ENCODE measurements at regions not wholly inside any gene's neighbourhood (a gene's known extent, or its start where the extent isn't known, plus 50 kb on each side); places are given as distances from the start of the nearest gene placed in this dataset.
"Not testable (repeated sequence)": the region's sequence is repeated elsewhere in the genome, so short reads cannot be mapped to it uniquely, and the experiment has no call there.

DNA sequence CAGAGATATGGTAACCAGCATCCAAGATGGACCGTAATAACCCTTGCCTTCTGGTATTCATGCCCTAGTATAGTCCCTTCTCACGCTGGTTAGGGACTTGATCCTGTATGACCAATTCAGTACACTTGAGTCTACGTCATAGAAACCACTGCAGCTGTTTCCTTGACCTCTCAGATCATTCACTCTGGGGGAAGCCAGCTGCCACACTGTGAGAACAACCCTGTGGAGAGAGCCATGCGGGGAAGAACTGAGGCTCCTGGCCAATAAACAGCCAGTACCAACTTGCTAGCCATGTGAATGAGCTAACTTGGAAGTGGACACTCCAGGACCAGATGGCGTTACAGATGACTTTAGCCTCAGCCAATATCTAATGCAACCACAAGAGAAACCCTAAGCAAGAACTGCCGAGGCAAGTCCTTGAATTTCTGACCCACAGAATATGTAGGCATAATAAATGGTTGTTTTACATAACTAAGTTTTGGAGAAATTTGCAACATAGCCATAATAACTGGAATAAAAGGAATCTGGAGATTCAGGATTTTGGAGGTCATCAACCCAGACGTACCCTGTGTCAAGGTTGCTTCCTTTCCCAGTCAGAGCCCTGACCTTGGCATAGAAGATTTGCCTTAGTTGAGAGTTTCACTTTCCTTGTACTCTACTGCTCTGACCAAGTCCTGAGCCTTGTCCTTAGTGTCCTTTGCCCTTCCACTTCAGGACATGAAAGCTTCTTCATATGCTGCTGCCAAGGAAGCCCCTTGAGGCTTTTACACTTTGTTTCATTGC lies 87.3 kb upstream of the ZNF81 start:
- Histone ChIP-seq H3K4me3 (ENCODE audit: low read depth, low read length) (no peak overlapping the region), H3K36me3 (ENCODE audit: control insufficient read depth, insufficient read depth, low read length) (no peaks in the 10 kb centered on the region), H3K27me3 (ENCODE audit: control insufficient read depth, insufficient read depth, low read length) (no peaks in the 10 kb centered on the region)
- TF ChIP-seq, protein P1, sequence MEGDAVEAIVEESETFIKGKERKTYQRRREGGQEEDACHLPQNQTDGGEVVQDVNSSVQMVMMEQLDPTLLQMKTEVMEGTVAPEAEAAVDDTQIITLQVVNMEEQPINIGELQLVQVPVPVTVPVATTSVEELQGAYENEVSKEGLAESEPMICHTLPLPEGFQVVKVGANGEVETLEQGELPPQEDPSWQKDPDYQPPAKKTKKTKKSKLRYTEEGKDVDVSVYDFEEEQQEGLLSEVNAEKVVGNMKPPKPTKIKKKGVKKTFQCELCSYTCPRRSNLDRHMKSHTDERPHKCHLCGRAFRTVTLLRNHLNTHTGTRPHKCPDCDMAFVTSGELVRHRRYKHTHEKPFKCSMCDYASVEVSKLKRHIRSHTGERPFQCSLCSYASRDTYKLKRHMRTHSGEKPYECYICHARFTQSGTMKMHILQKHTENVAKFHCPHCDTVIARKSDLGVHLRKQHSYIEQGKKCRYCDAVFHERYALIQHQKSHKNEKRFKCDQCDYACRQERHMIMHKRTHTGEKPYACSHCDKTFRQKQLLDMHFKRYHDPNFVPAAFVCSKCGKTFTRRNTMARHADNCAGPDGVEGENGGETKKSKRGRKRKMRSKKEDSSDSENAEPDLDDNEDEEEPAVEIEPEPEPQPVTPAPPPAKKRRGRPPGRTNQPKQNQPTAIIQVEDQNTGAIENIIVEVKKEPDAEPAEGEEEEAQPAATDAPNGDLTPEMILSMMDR (IDR thresholded peaks at IDR 0.05; ENCODE audit: insufficient read depth, low read length, poor library complexity, severe bottlenecking), result no peak
- DNase-seq (ENCODE audit: low read depth), result no peak

DNA sequence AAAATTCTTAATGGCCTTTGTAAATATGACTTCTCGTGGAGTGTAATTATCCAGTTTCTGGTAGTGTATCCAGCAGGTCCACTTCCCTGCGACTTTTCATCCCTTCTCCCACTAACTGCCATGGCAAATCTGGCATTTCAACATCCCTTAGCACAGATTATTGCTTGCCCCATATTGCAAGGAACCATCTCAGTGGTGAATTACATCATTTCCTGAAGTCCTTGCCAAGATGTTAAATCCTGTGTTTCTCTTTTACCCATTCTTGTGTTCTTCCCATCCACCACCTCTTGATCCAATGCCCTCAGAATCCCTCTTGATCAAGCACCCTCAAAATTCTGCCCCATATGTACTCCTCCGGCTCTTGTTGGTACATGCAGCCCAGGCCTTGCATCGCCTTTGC lies 88.1 kb upstream of the ZNF81 start:
- no peak for DNase-seq (ENCODE audit: low read depth)
- Histone ChIP-seq H3K4me3 (ENCODE audit: low read depth, low read length) (no peak overlapping the region), H3K27me3 (ENCODE audit: control insufficient read depth, insufficient read depth, low read length) (no peaks in the 10 kb centered on the region), H3K36me3 (ENCODE audit: control insufficient read depth, insufficient read depth, low read length) (no peaks in the 10 kb centered on the region)
- TF ChIP-seq, protein P1 (IDR thresholded peaks at IDR 0.05; ENCODE audit: insufficient read depth, low read length, poor library complexity, severe bottlenecking), result no peak

DNA sequence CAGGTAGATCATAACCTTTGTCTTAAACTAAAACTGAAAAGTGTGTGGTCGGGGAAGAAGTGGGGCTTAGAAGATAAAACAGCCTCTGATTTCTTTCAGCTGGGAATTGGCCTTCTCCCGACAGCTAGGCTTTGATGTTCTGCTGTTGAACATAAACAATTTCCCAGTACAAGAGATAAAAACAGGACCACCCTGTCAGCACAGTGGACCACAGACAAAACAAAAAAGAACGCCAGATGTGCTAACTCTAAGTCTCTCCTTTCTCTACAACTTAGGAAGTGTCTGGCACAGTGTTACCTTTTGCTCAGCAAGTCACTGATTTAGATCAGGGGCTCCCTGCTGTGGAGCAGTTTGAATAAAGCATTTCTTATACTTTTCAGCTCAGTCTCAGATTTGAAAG lies 87.5 kb upstream of the UXT start:
- no peaks in the 10 kb centered on the region for H3K36me3 ChIP-seq (ENCODE audit: control insufficient read depth, insufficient read depth, low read length)
- TF ChIP-seq, protein P1 (IDR thresholded peaks at IDR 0.05; ENCODE audit: insufficient read depth, low read length, poor library complexity, severe bottlenecking), result no peak
- H3K4me3 ChIP-seq (ENCODE audit: low read depth, low read length), result no peak overlapping the region
- H3K27me3 ChIP-seq (ENCODE audit: control insufficient read depth, insufficient read depth, low read length), result no peaks in the 10 kb centered on the region
- no peak for DNase-seq (ENCODE audit: low read depth)

GRCh38 chrX:47745416-47745815 lies 86.4 kb upstream of the UXT start:
- Histone ChIP-seq H3K36me3 (ENCODE audit: control insufficient read depth, insufficient read depth, low read length) (no peaks in the 10 kb centered on the region), H3K27me3 (ENCODE audit: control insufficient read depth, insufficient read depth, low read length) (no peaks in the 10 kb centered on the region), H3K4me3 (ENCODE audit: low read depth, low read length) (no peak overlapping the region)
- DNase-seq (ENCODE audit: low read depth), result no peak
- TF ChIP-seq, protein P1 (IDR thresholded peaks at IDR 0.05; ENCODE audit: insufficient read depth, low read length, poor library complexity, severe bottlenecking), result no peak

DNA sequence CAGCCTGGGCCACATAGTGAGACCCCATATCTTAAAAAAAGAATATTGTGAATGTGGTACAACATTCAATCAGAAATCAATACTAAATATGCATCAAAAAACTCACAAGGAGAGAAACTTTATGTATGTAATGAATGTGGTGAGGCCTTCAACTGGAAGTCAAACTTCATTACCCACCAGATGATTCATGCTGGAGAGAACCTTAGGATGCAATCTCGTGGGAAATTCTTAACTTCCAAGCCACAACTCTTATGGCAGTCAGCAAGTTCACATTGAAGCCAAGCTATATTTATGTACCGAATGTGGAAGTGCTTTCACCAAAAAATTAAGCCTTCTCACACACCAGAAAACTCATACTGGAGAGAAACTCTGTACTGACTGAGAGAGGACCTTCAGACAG lies 84.5 kb upstream of the UXT start:
- peak; percentile 29 for DNase-seq (ENCODE audit: low read depth)
- no peak overlapping the region for H3K4me3 ChIP-seq (ENCODE audit: low read depth, low read length)
- no peaks in the 10 kb centered on the region for H3K36me3 ChIP-seq (ENCODE audit: control insufficient read depth, insufficient read depth, low read length)
- TF ChIP-seq, protein P1 (IDR thresholded peaks at IDR 0.05; ENCODE audit: insufficient read depth, low read length, poor library complexity, severe bottlenecking), result no peak
- no peaks in the 10 kb centered on the region for H3K27me3 ChIP-seq (ENCODE audit: control insufficient read depth, insufficient read depth, low read length)

DNA sequence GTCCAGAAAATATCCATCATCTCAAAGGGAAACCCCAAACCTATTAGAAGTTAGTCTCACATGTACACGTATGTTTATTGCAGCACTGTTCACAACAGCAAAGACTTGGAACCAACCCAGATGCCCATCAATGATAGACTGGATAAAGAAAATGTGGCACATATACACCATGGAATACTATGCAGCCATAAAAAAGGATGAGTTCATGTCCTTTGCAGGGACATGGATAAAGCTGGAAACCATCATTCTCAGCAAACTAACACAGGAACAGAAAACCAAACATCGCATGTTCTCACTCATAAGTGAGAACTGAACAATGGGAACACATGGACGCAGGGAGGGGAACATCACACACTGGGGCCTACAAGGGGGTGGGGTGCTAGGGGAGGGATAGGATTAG lies 79.9 kb upstream of the UXT start:
- H3K27me3 ChIP-seq (ENCODE audit: control insufficient read depth, insufficient read depth, low read length); H3K36me3 ChIP-seq (ENCODE audit: control insufficient read depth, insufficient read depth, low read length); DNase-seq (ENCODE audit: low read depth); H3K4me3 ChIP-seq (ENCODE audit: low read depth, low read length): not testable (repeated sequence)

Measured in kidney epithelial cell (primary cell).